H1 (cell line): ENCODE measurements at regions not wholly inside any gene's neighbourhood (a gene's known extent, or its start where the extent isn't known, plus 50 kb on each side); places are given as distances from the start of the nearest gene placed in this dataset.

Experiments used
- CTCF ChIA-PET: fragments of 300-600 bp; sonication (Branson Sonifier 250); formaldehyde crosslinking; loops from one replicate; lab custom pipeline; 2021; ENCODE audit not compliant: partially characterized antibody; lab: Charles Lee
- POLR2A ChIA-PET: fragments of 300-600 bp; sonication (Branson Sonifier 250); formaldehyde crosslinking; loops from one replicate; lab custom pipeline; 2021; ENCODE audit warnings: inconsistent platforms; ENCODE audit not compliant: partially characterized antibody; lab: Charles Lee
- DNase-seq, 2 experiments: peaks; one replicate each; pipeline versions ENCODE4 v3.0.0 to v3.0.0-alpha.2; 2010 to 2022; ENCODE audit warnings: low spot score in 2 of 2, low read depth in 1 of 2, mixed read lengths in 1 of 2
- FAIRE-seq: peaks from 2 replicates; lab custom pipeline; 2011; peaks lifted over from hg19 to GRCh38; lab: Jason Lieb, UNC
- H2AFZ ChIP-seq: 2 replicates; pipeline ENCODE4 v1.8.1; 2012; ENCODE audit warnings: low read length, inconsistent platforms
- H2AK5ac ChIP-seq: 2 replicates; pipeline ENCODE4 v1.6.1; 2013; ENCODE audit warnings: low read depth, low read length
- H2BK120ac ChIP-seq: replicated peaks from 2 replicates; pipeline ENCODE3; 2013; ENCODE audit warnings: low read depth, low read length, inconsistent platforms
- H2BK12ac ChIP-seq: 2 replicates; pipeline ENCODE4 v1.6.1; 2013; ENCODE audit warnings: low read depth, low read length
- H2BK15ac ChIP-seq: 2 replicates; pipeline ENCODE4 v1.6.1; 2013; ENCODE audit warnings: low read length
- H2BK20ac ChIP-seq: 2 replicates; pipeline ENCODE4 v1.6.1; 2013; ENCODE audit warnings: low read length
- H2BK5ac ChIP-seq: 2 replicates; pipeline ENCODE4 v1.6.1; 2013; ENCODE audit warnings: low read depth, low read length
- H3K14ac ChIP-seq: 2 replicates; pipeline ENCODE4 v1.6.1; 2013; ENCODE audit warnings: inconsistent platforms; ENCODE audit not compliant: insufficient read length
- H3K18ac ChIP-seq: 2 replicates; pipeline ENCODE4 v1.6.1; 2013; ENCODE audit warnings: low read length; ENCODE audit errors: extremely low read depth
- H3K23ac ChIP-seq: 2 replicates; pipeline ENCODE4 v1.6.1; 2013; ENCODE audit warnings: inconsistent platforms; ENCODE audit not compliant: insufficient read length
- H3K23me2 ChIP-seq: 2 replicates; pipeline ENCODE4 v1.6.1; 2013; ENCODE audit warnings: low read depth, low read length
- H3K27ac ChIP-seq: 2 replicates; pipeline ENCODE4 v1.6.1; 2011; ENCODE audit warnings: low read depth, low read length, inconsistent platforms
- H3K27me3 ChIP-seq, 4 experiments: replicated peaks in 1 of 4; 1 replicate in 1 of 4; 2 replicates in 3 of 4; pipeline versions ENCODE4 v1.6.1 to v1.8.1; 2011 to 2013; ENCODE audit warnings: low read length in 3 of 4, mild to moderate bottlenecking in 3 of 4, inconsistent platforms in 2 of 4, mixed read lengths in 2 of 4, moderate library complexity in 1 of 4; ENCODE audit not compliant: control insufficient read depth in 3 of 4, insufficient read depth in 3 of 4; ENCODE audit errors: extremely low read depth in 1 of 4
- H3K36me3 ChIP-seq, 4 experiments: 2 replicates each; pipeline versions ENCODE4 v1.6.1 to v1.8.1; 2011 to 2013; ENCODE audit warnings: mild to moderate bottlenecking in 4 of 4, low read length in 3 of 4, moderate library complexity in 2 of 4, control low read depth in 1 of 4, inconsistent platforms in 1 of 4; ENCODE audit not compliant: insufficient read depth in 4 of 4, control insufficient read depth in 2 of 4
- H3K4ac ChIP-seq: replicated peaks from 2 replicates; pipeline ENCODE3; 2013; ENCODE audit warnings: low read length, low read depth, mixed read lengths, inconsistent platforms; ENCODE audit not compliant: insufficient read length
- H3K4me1 ChIP-seq, 4 experiments: replicated peaks in 1 of 4; 1 replicate in 1 of 4; 2 replicates in 3 of 4; pipeline versions ENCODE4 v1.6.1 to v1.8.1; 2011 to 2013; ENCODE audit warnings: low read length in 3 of 4, inconsistent platforms in 2 of 4, mixed read lengths in 1 of 4; ENCODE audit not compliant: insufficient read depth in 4 of 4, control insufficient read depth in 3 of 4
- H3K4me2 ChIP-seq, 2 experiments: 2 replicates each; pipeline versions ENCODE4 v1.6.1 to v1.8.1; 2011 to 2013; ENCODE audit warnings: low read depth in 2 of 2, low read length in 2 of 2, control low read depth in 1 of 2, inconsistent platforms in 1 of 2, mild to moderate bottlenecking in 1 of 2; ENCODE audit not compliant: insufficient read depth in 1 of 2
- H3K4me3 ChIP-seq, 4 experiments: fragments of 200-600, 300-600 bp in 1 of 4; sonication (generic), shearing (Covaris generic), sonication (Bioruptor Twin) in 1 of 4; 2 replicates each; pipeline versions ENCODE4 v1.5.1 to v1.8.1; 2011 to 2016; ENCODE audit warnings: low read length in 4 of 4, low read depth in 3 of 4, control low read depth in 2 of 4, inconsistent platforms in 2 of 4, mild to moderate bottlenecking in 2 of 4, mixed read lengths in 1 of 4, moderate library complexity in 1 of 4; ENCODE audit not compliant: insufficient read depth in 2 of 4; ENCODE audit errors: extremely low read depth in 1 of 4
- H3K56ac ChIP-seq: replicated peaks from 2 replicates; pipeline ENCODE3; 2013; ENCODE audit warnings: low read depth, mild to moderate bottlenecking, mixed read lengths, low read length, inconsistent platforms; ENCODE audit not compliant: insufficient read length
- H3K79me1 ChIP-seq: 2 replicates; pipeline ENCODE4 v1.6.1; 2013; ENCODE audit warnings: low read depth, low read length, control low read depth
- H3K79me2 ChIP-seq, 2 experiments: 2 replicates each; pipeline versions ENCODE4 v1.6.1 to v1.8.1; 2012 to 2013; ENCODE audit warnings: low read length in 2 of 2, mild to moderate bottlenecking in 2 of 2, inconsistent platforms in 1 of 2; ENCODE audit not compliant: insufficient read depth in 2 of 2, control insufficient read depth in 1 of 2
- H3K9ac ChIP-seq, 4 experiments: replicated peaks in 1 of 4; 1 replicate in 1 of 4; 2 replicates in 3 of 4; pipeline versions ENCODE4 v1.6.1 to v1.8.1; 2011 to 2013; ENCODE audit warnings: low read depth in 3 of 4, low read length in 3 of 4, control low read depth in 2 of 4, mild to moderate bottlenecking in 2 of 4, moderate library complexity in 2 of 4, inconsistent platforms in 1 of 4; ENCODE audit errors: extremely low read depth in 1 of 4
- H3K9me3 ChIP-seq, 2 experiments: 2 replicates each; pipeline versions ENCODE4 v1.6.1 to v1.8.1; 2012 to 2013; ENCODE audit warnings: mild to moderate bottlenecking in 2 of 2, moderate library complexity in 2 of 2, control low read depth in 1 of 2, inconsistent platforms in 1 of 2, low read depth in 1 of 2, low read length in 1 of 2, mixed read lengths in 1 of 2; ENCODE audit not compliant: insufficient read depth in 2 of 2
- H4K20me1 ChIP-seq, 2 experiments: replicated peaks in 1 of 2; 2 replicates each; pipeline versions ENCODE3 to v1.8.1; 2011 to 2013; ENCODE audit warnings: inconsistent platforms in 2 of 2, low read length in 2 of 2, mild to moderate bottlenecking in 1 of 2; ENCODE audit not compliant: insufficient read depth in 2 of 2, control insufficient read depth in 1 of 2
- H4K5ac ChIP-seq: 2 replicates; pipeline ENCODE4 v1.6.1; 2013; ENCODE audit warnings: low read length, low read depth, mixed read lengths, inconsistent platforms; ENCODE audit not compliant: insufficient read length
- H4K8ac ChIP-seq: 2 replicates; pipeline ENCODE4 v1.8.0; 2013; ENCODE audit warnings: mild to moderate bottlenecking, moderate library complexity, low read length, inconsistent platforms; ENCODE audit not compliant: insufficient read depth; ENCODE audit errors: extremely low read depth
- H4K91ac ChIP-seq: replicated peaks from 2 replicates; pipeline ENCODE3; 2013; ENCODE audit warnings: low read length, mixed read lengths, inconsistent platforms; ENCODE audit not compliant: insufficient read length
- HDAC2 ChIP-seq, 2 experiments: fragments of 300-600 bp in 1 of 2; sonication (generic) in 1 of 2; IDR thresholded peaks; 2 replicates each; pipeline ENCODE4 v1.6.1; 2011 to 2012; ENCODE audit warnings: low read depth in 2 of 2, low read length in 2 of 2, mild to moderate bottlenecking in 2 of 2, moderate library complexity in 2 of 2, borderline replicate concordance in 1 of 2, inconsistent platforms in 1 of 2
- TF ChIP-seq, protein P1 (sequence below): fragments of 300-600 bp; sonication (generic); IDR thresholded peaks from 2 replicates; pipeline ENCODE4 v1.7.1; 2012; ENCODE audit warnings: low read length, moderate library complexity, mild to moderate bottlenecking, inconsistent platforms; ENCODE audit not compliant: insufficient replicate concordance

DNA sequence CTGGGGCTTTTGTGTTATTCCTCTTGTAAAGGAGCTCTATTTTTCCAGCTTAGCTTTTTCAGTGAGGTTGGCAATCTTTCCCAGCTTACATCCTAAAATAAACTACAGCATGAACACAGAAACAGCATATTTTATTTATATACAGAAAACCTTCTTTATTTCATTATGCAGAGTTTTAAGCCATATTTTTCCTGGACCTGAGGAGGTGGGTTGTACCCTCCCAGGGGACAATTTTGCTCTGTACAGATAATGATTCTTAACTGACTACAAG is 341.2 kb upstream of the TYRP1 start:
- no peak overlapping the region for H3K27ac ChIP-seq
- no peak overlapping the region for H3K9ac ChIP-seq
- no peak overlapping the region for H2BK15ac ChIP-seq
- H3K4ac ChIP-seq = no peak overlapping the region
- H3K14ac ChIP-seq = no peak overlapping the region
- H2AK5ac ChIP-seq = no peak overlapping the region
- no peak overlapping the region for H2BK5ac ChIP-seq
- no peak overlapping the region for H3K56ac ChIP-seq
- H4K5ac ChIP-seq = no peak overlapping the region
- H3K36me3 ChIP-seq = no peaks in the 10 kb centered on the region
- H3K9me3 ChIP-seq = no peaks in the 10 kb centered on the region
- POLR2A ChIA-PET = no interaction called here
- no peak overlapping the region for H3K4me3 ChIP-seq
- H2BK120ac ChIP-seq = no peak overlapping the region
- H2BK20ac ChIP-seq = no peak overlapping the region
- H2BK12ac ChIP-seq = no peak overlapping the region
- FAIRE-seq (no peak), DNase-seq (no peak)
- H3K23me2 ChIP-seq = no peaks in the 10 kb centered on the region
- no peaks in the 10 kb centered on the region for H3K79me2 ChIP-seq
- H3K79me1 ChIP-seq = no peaks in the 10 kb centered on the region
- H3K18ac ChIP-seq = no peak overlapping the region
- H4K20me1 ChIP-seq = no peaks in the 10 kb centered on the region
- no peak overlapping the region for H4K91ac ChIP-seq
- H3K23ac ChIP-seq = no peak overlapping the region
- H3K27me3 ChIP-seq = no peaks in the 10 kb centered on the region
- no peak overlapping the region for H3K4me2 ChIP-seq
- no peak overlapping the region for H4K8ac ChIP-seq
- CTCF ChIA-PET = no interaction called here
- H3K4me1 ChIP-seq = no peaks in the 10 kb centered on the region
- H2AFZ ChIP-seq = no peak overlapping the region
- TF ChIP-seq, protein P1, sequence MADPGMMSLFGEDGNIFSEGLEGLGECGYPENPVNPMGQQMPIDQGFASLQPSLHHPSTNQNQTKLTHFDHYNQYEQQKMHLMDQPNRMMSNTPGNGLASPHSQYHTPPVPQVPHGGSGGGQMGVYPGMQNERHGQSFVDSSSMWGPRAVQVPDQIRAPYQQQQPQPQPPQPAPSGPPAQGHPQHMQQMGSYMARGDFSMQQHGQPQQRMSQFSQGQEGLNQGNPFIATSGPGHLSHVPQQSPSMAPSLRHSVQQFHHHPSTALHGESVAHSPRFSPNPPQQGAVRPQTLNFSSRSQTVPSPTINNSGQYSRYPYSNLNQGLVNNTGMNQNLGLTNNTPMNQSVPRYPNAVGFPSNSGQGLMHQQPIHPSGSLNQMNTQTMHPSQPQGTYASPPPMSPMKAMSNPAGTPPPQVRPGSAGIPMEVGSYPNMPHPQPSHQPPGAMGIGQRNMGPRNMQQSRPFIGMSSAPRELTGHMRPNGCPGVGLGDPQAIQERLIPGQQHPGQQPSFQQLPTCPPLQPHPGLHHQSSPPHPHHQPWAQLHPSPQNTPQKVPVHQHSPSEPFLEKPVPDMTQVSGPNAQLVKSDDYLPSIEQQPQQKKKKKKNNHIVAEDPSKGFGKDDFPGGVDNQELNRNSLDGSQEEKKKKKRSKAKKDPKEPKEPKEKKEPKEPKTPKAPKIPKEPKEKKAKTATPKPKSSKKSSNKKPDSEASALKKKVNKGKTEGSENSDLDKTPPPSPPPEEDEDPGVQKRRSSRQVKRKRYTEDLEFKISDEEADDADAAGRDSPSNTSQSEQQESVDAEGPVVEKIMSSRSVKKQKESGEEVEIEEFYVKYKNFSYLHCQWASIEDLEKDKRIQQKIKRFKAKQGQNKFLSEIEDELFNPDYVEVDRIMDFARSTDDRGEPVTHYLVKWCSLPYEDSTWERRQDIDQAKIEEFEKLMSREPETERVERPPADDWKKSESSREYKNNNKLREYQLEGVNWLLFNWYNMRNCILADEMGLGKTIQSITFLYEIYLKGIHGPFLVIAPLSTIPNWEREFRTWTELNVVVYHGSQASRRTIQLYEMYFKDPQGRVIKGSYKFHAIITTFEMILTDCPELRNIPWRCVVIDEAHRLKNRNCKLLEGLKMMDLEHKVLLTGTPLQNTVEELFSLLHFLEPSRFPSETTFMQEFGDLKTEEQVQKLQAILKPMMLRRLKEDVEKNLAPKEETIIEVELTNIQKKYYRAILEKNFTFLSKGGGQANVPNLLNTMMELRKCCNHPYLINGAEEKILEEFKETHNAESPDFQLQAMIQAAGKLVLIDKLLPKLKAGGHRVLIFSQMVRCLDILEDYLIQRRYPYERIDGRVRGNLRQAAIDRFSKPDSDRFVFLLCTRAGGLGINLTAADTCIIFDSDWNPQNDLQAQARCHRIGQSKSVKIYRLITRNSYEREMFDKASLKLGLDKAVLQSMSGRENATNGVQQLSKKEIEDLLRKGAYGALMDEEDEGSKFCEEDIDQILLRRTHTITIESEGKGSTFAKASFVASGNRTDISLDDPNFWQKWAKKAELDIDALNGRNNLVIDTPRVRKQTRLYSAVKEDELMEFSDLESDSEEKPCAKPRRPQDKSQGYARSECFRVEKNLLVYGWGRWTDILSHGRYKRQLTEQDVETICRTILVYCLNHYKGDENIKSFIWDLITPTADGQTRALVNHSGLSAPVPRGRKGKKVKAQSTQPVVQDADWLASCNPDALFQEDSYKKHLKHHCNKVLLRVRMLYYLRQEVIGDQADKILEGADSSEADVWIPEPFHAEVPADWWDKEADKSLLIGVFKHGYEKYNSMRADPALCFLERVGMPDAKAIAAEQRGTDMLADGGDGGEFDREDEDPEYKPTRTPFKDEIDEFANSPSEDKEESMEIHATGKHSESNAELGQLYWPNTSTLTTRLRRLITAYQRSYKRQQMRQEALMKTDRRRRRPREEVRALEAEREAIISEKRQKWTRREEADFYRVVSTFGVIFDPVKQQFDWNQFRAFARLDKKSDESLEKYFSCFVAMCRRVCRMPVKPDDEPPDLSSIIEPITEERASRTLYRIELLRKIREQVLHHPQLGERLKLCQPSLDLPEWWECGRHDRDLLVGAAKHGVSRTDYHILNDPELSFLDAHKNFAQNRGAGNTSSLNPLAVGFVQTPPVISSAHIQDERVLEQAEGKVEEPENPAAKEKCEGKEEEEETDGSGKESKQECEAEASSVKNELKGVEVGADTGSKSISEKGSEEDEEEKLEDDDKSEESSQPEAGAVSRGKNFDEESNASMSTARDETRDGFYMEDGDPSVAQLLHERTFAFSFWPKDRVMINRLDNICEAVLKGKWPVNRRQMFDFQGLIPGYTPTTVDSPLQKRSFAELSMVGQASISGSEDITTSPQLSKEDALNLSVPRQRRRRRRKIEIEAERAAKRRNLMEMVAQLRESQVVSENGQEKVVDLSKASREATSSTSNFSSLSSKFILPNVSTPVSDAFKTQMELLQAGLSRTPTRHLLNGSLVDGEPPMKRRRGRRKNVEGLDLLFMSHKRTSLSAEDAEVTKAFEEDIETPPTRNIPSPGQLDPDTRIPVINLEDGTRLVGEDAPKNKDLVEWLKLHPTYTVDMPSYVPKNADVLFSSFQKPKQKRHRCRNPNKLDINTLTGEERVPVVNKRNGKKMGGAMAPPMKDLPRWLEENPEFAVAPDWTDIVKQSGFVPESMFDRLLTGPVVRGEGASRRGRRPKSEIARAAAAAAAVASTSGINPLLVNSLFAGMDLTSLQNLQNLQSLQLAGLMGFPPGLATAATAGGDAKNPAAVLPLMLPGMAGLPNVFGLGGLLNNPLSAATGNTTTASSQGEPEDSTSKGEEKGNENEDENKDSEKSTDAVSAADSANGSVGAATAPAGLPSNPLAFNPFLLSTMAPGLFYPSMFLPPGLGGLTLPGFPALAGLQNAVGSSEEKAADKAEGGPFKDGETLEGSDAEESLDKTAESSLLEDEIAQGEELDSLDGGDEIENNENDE = no peak
- TF ChIP-seq HDAC2 (IDR thresholded peaks at IDR 0.05; ENCODE audit: borderline replicate concordance in 1 of 2, low read depth in 2 of 2, low read length in 2 of 2) = no peak
